ENCODE measurements at regions not wholly inside any gene's neighbourhood (a gene's known extent, or its start where the extent isn't known, plus 50 kb on each side); places are given as distances from the start of the nearest gene placed in this dataset.
A peak's percentile ranks its signal among the peaks of the same experiment; 100 is the strongest.
"Not testable (repeated sequence)": the region's sequence is repeated elsewhere in the genome, so short reads cannot be mapped to it uniquely, and the experiment has no call there.

GRCh38 chr2:7378591-7378990 lies 461.4 kb downstream of the RNF144A start:
- no peak overlapping the region for H3K4me3 Mint-ChIP-seq
- peaks cover 4% of the 10 kb centered on the region for H3K27me3 Mint-ChIP-seq (ENCODE audit: low read depth)
- no peaks in the 10 kb centered on the region for H3K36me3 Mint-ChIP-seq (ENCODE audit: low read depth)
- no peak overlapping the region for H3K27ac Mint-ChIP-seq
- no peaks in the 10 kb centered on the region for H3K4me1 Mint-ChIP-seq (ENCODE audit: low read depth)
- H3K9me3 Mint-ChIP-seq: no peaks in the 10 kb centered on the region

DNA sequence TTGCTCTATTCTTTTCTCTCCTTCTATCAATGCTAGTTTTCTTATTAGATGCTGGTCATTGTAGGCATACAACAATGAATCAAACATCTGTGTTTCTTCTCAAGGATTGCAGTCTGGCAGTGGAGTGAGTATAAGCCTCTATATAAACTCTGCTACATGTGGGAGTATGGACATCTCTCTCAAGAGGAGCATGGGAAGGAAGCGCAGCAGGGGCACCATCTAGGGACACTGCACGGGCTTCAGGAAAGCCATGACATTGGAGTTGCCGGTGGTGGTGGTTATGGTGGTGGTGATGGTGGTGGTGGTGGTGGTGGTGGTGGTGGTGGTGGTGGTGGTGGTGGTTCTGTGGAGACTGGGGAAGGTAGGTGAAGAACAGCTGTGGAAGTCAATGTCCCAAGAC lies 462.6 kb downstream of the RNF144A start:
- H3K4me1 Mint-ChIP-seq (ENCODE audit: low read depth): no peaks in the 10 kb centered on the region
- H3K36me3 Mint-ChIP-seq (ENCODE audit: low read depth): no peaks in the 10 kb centered on the region
- H3K27me3 Mint-ChIP-seq (ENCODE audit: low read depth): peaks cover 7% of the 10 kb centered on the region
- no peak overlapping the region for H3K27ac Mint-ChIP-seq
- H3K9me3 Mint-ChIP-seq: no peaks in the 10 kb centered on the region
- no peak overlapping the region for H3K4me3 Mint-ChIP-seq

DNA sequence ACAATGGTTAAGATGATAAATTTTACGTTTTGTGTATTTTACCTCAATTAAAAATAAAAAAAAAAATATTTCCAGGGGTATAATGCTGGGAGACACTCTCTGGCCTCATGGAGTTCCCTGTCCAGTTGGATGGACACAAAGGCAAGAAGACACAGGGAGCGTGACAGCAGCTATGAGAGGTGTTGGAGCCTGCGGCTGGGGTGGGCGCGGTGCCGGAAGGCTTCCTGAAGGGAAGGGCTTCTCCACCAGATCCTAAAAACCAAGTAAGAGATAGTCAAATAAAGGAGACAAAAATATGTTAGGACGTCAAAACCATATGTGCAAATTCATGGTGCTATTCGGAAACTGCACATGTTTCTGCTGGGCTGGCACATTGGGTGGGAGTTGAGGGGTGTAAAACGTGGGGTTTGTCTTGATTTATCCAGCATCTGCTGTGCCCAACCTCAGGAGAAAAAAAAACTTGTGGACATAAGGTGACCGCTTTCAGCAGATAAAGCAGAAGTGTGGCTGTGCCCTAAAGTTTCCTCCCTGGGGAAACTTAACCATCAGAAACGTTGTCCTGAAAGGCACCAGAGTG lies 467.6 kb downstream of the RNF144A start:
- no peaks in the 10 kb centered on the region for H3K4me1 Mint-ChIP-seq (ENCODE audit: low read depth)
- H3K4me3 Mint-ChIP-seq: no peak overlapping the region
- peaks cover 3% of the 10 kb centered on the region for H3K27me3 Mint-ChIP-seq (ENCODE audit: low read depth)
- no peaks in the 10 kb centered on the region for H3K9me3 Mint-ChIP-seq
- no peak overlapping the region for H3K27ac Mint-ChIP-seq
- no peaks in the 10 kb centered on the region for H3K36me3 Mint-ChIP-seq (ENCODE audit: low read depth)

DNA sequence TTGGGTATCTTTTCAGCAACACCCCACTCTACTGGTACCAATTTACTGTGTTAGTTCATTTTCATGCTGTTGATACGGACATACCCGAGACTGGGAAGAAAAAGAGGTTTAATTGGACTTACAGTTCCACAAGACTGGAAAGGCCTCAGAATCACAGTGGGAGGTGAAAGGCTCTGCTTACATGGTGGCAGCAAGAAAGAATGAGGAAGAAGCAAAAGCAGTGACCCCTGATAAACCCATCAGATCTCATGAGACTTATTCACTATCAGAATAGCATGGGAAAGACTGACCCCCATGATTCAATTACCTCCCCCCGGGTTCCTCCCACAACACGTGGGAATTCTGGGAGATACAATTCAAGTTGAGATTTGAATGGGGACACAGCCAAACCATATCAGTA lies 473.1 kb downstream of the RNF144A start:
- peaks cover 11% of the 10 kb centered on the region for H3K27me3 Mint-ChIP-seq (ENCODE audit: low read depth)
- not testable (repeated sequence) for H3K4me3 Mint-ChIP-seq; H3K27ac Mint-ChIP-seq; H3K36me3 Mint-ChIP-seq (ENCODE audit: low read depth); H3K9me3 Mint-ChIP-seq; H3K4me1 Mint-ChIP-seq (ENCODE audit: low read depth)

DNA sequence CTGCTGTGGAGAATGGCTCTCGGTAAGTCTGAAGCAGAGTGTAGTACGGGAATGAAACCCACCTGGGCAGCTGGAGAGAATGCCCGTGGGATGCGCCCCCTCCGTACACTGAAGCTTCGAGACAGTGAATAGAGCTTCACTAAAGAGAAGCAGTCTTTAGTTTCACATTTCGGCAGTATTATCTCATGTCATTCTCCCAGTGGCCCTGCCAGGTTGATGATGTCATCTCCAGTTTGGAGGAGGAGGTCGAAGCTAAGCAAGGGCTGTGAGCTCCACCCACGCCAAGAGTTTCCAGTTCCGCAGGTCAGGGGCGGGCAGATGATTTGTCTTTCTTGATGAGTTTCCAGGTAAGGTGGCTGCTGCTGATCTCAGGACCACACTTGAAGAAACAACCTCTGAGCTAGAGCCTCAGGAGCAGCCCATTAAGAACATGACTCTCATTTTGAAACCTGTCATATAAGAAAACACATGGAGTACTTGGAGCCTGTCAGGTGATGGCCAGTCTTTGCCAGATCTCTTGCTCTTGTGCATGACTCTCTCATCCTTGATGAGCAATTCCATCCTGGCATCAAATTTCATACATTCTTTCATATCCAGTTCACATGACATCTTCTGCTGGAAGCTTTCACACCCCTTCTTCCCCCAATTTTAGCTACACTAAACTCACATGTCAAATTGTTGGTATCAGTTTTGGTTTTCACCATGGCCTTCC lies 475.0 kb downstream of the RNF144A start:
- Mint-ChIP-seq H3K27me3 (ENCODE audit: low read depth) (peaks cover 18% of the 10 kb centered on the region), H3K4me3 (no peak overlapping the region), H3K4me1 (ENCODE audit: low read depth) (no peaks in the 10 kb centered on the region), H3K27ac (no peak overlapping the region), H3K9me3 (no peaks in the 10 kb centered on the region), H3K36me3 (ENCODE audit: low read depth) (no peaks in the 10 kb centered on the region)

- Mint-ChIP-seq H3K4me3 (no peak overlapping the region), H3K4me1 (ENCODE audit: low read depth) (no peaks in the 10 kb centered on the region), H3K9me3 (no peaks in the 10 kb centered on the region), H3K27ac (no peak overlapping the region), H3K36me3 (ENCODE audit: low read depth) (no peaks in the 10 kb centered on the region), H3K27me3 (ENCODE audit: low read depth) (peaks cover 18% of the 10 kb centered on the region)
Observed at GRCh38 chr2:7394195-7394594, 477.0 kb downstream of the RNF144A start.

GRCh38 chr2:7400628-7401027 lies 483.4 kb downstream of the RNF144A start:
- H3K4me1 Mint-ChIP-seq (ENCODE audit: low read depth): peaks cover 7% of the 10 kb centered on the region

DNA sequence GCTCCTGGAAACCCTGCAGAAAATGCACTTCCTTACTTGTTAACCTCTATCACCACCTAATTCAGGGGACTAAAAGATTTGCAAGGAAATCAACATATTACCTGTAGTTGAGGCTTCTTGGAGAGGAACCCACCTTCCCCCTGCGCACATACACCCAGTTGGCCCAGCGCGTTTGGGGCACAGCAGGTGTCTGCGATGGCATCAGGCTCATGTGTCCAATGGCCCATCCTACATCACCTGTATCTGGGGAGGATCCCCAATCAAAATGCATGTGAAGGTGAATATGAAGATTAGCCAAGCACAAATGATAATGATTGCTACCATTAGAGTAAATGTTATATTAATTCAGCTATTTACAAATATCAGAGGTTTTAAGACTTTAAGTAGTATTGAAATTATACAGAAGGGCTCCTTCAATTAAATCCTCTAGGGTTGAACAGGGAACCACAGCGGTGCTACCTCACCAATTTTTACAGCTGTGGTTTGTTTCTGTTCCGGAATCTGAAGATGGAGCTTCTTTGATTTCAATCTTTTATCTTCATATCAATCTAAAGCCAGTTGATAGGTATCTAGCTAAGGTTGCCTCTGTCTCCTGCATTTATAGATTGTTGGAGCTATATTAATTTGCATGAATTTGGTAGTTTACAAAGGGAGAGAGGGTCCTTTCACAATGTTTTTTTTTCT lies 486.0 kb downstream of the RNF144A start:
- no peak overlapping the region for H3K4me3 Mint-ChIP-seq
- H3K36me3 Mint-ChIP-seq (ENCODE audit: low read depth): no peaks in the 10 kb centered on the region
- H3K9me3 Mint-ChIP-seq: no peaks in the 10 kb centered on the region
- H3K4me1 Mint-ChIP-seq (ENCODE audit: low read depth): peaks cover 7% of the 10 kb centered on the region
- no peak overlapping the region for H3K27ac Mint-ChIP-seq
- peaks cover 21% of the 10 kb centered on the region for H3K27me3 Mint-ChIP-seq (ENCODE audit: low read depth)

More at GRCh38 chr2:7400628-7401027, 483.4 kb downstream of the RNF144A start:
- H3K9me3 Mint-ChIP-seq: no peaks in the 10 kb centered on the region
- no peaks in the 10 kb centered on the region for H3K36me3 Mint-ChIP-seq (ENCODE audit: low read depth)
- no peak overlapping the region for H3K4me3 Mint-ChIP-seq
- H3K27me3 Mint-ChIP-seq (ENCODE audit: low read depth): peaks cover 21% of the 10 kb centered on the region
- no peak overlapping the region for H3K27ac Mint-ChIP-seq

DNA sequence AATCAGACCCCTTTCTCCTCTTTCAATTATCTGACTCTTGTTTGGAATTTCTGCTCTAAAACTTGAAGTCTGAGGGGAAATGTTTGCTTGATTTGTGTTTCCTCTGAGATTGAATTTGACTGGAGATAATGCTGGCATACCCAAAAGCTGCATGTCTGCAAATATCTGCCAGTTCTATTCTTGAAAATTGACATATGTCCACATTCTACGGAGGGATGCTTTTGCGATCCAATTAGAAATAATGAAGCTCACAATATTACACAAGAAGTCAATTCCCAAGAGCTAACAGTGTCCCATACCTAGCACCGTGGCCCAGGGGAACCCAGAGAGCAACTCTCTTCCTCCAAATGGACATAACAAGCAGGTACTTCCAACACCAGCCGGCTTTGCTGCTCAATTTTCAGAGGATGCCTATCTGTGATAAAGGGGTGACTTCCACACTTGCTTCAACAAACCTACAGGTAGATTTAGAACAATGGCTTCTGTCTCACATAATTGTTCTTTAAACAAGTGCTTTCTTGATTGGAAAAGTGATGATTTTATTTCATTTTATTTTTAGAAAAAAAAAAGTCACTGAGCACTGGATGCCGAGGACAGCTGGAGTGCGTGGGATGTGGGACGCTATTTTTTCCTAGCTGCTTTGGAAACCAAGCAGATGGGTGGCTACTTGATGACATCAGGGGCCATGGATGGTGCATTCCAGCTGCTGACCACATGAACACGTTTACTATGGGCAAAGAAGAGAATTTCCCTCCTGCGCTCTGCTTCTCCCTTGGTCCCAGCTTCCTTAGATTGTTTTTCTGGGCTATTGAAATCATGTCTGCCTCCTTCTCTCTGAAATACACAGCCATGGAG lies 488.9 kb downstream of the RNF144A start:
- H3K4me3 Mint-ChIP-seq: no peak overlapping the region
- no peaks in the 10 kb centered on the region for H3K9me3 Mint-ChIP-seq
- H3K4me1 Mint-ChIP-seq (ENCODE audit: low read depth): peaks cover 7% of the 10 kb centered on the region
- no peak overlapping the region for H3K27ac Mint-ChIP-seq
- H3K27me3 Mint-ChIP-seq (ENCODE audit: low read depth): peaks cover 33% of the 10 kb centered on the region
- no peaks in the 10 kb centered on the region for H3K36me3 Mint-ChIP-seq (ENCODE audit: low read depth)

DNA sequence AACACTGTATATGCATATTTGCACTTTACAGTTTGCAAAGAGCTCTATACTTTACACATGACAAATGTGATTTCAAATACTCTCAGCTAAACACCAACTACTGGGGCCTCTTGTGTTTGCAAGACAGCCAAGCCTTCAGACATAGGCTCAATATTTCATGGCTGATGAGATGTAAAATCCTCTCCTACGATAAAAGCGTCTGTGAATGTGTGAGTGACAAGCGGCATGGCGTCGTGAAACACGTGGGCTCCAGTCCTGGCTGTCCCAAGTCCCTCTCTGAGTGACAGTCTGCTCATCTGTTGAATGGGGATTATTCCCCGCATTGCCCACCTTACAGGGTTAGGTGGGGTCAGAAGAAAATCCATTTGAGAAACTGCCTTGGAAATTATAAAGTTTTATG lies 489.8 kb downstream of the RNF144A start:
- peaks cover 33% of the 10 kb centered on the region for H3K27me3 Mint-ChIP-seq (ENCODE audit: low read depth)
- peaks cover 7% of the 10 kb centered on the region for H3K4me1 Mint-ChIP-seq (ENCODE audit: low read depth)
- H3K27ac Mint-ChIP-seq: no peak overlapping the region

GRCh38 chr2:7407906-7408680 lies 490.9 kb downstream of the RNF144A start:
- Mint-ChIP-seq H3K4me3 (no peak overlapping the region), H3K27ac (no peak overlapping the region), H3K9me3 (no peaks in the 10 kb centered on the region), H3K36me3 (ENCODE audit: low read depth) (no peaks in the 10 kb centered on the region), H3K4me1 (ENCODE audit: low read depth) (peaks cover 4% of the 10 kb centered on the region), H3K27me3 (ENCODE audit: low read depth) (peaks cover 32% of the 10 kb centered on the region)

More for the DNA sequence above, 489.8 kb downstream of the RNF144A start:
- Mint-ChIP-seq H3K36me3 (ENCODE audit: low read depth) (no peaks in the 10 kb centered on the region), H3K9me3 (no peaks in the 10 kb centered on the region), H3K4me3 (no peak overlapping the region)

DNA sequence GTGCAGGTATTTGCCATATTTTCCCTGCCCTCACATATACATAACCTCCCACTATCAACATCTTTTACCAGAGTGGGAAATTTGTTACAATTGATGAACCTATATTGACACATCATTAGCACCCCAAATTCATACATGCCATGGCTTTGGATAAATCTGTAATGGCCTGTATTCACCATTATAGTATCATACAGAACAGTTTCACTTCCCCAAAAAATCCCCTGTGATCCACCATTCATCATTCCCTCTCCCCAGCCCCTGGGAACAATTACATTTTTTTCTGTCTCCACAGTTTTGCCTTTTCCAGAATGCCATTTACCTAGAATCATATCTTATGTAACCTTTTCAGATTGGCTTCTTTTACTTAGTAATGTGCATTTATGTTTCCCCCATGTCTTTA lies 494.5 kb downstream of the RNF144A start:
- Mint-ChIP-seq H3K9me3 (peaks cover 4% of the 10 kb centered on the region), H3K4me3 (no peak overlapping the region), H3K27ac (peak overlapping the region; percentile 38), H3K4me1 (ENCODE audit: low read depth) (no peaks in the 10 kb centered on the region), H3K27me3 (ENCODE audit: low read depth) (peaks cover 32% of the 10 kb centered on the region), H3K36me3 (ENCODE audit: low read depth) (no peaks in the 10 kb centered on the region)

DNA sequence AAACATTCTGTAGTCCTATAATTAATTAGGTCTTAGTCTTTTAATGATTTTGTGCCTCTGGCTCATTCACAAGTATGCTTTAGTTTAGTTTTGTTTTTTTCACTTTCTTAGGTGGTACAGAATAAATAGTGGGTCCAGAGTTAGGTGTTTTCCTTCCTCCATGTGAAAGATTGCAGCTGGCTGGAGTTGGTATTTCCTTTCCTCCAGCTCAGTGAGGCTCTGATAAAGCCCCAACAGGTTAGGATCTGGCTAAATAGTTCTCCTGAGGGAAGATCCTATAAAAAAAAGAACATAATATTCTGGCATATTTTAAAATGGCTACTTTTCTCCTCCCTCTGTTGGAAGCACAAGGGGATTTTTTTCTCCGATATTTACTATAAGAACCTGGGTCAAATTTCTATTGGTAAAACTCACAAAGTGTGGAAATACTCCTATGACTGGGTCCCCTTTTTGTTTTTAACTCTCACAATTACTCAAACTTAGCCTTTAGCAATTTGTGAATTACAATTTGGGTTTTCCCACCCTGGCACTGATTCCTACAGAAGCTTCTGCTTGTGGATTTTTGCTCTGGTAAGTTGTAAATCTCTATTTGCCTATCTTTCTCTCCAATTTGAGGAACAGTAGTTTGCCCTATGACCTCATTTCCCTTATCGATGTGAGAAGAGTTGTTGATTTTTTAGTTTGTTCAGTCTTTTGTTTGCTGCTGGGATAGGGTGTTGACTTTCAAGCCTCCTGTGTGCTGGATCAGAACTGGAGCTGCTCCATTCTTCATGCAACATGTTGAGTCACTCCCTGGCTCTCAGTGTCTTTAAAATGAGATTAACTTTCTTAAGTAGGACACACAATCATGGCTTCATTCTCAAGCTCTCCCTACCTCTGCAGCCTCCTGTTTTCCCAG lies 500.9 kb downstream of the RNF144A start:
- Mint-ChIP-seq H3K4me1 (ENCODE audit: low read depth) (peaks cover 2% of the 10 kb centered on the region), H3K36me3 (ENCODE audit: low read depth) (peaks cover 3% of the 10 kb centered on the region), H3K9me3 (peaks cover 11% of the 10 kb centered on the region), H3K27ac (no peak overlapping the region), H3K4me3 (no peak overlapping the region), H3K27me3 (ENCODE audit: low read depth) (peaks cover 33% of the 10 kb centered on the region)
